HEK293 (cell line): ENCODE measurements at regions not wholly inside any gene's neighbourhood (a gene's known extent, or its start where the extent isn't known, plus 50 kb on each side); places are given as distances from the start of the nearest gene placed in this dataset.
"Not testable (repeated sequence)": the region's sequence is repeated elsewhere in the genome, so short reads cannot be mapped to it uniquely, and the experiment has no call there.

Source experiments
- CTCF ChIA-PET: fragments of 350-600 bp; formaldehyde crosslinking; extraction: SDS; loops from one replicate; lab custom pipeline; 2021; ENCODE audit warnings: antibody characterized with exemption; lab: Yijun Ruan, JAX
- POLR2A ChIA-PET: fragments of 300-600 bp; formaldehyde crosslinking; extraction: SDS; loops from one replicate; lab custom pipeline; 2020; ENCODE audit warnings: antibody characterized with exemption, inconsistent platforms; lab: Yijun Ruan, JAX
- H3K27ac ChIP-seq: fragments of 200-500 bp; sonication (Bioruptor generic); 2 replicates; pipeline ENCODE4 v1.5.1; 2014; ENCODE audit warnings: low read depth, low read length, control low read depth, inconsistent platforms; ENCODE audit errors: extremely low read depth
- H3K36me3 ChIP-seq, 2 experiments: fragments of 200-500 bp in 1 of 2; sonication (Bioruptor generic) in 1 of 2; 1 replicate in 1 of 2; 2 replicates in 1 of 2; pipeline ENCODE4 v1.5.1; 2014 to 2017; ENCODE audit warnings: inconsistent platforms in 2 of 2, low read length in 2 of 2; ENCODE audit not compliant: control insufficient read depth in 2 of 2, insufficient read depth in 1 of 2
- H3K4me1 ChIP-seq: fragments of 200-500 bp; sonication (Bioruptor generic); 2 replicates; pipeline ENCODE4 v1.5.1; 2014; ENCODE audit warnings: mild to moderate bottlenecking, low read length, inconsistent platforms; ENCODE audit not compliant: control insufficient read depth, insufficient read depth
- H3K4me3 ChIP-seq: 2 replicates; pipeline ENCODE4 v1.5.1; 2011; ENCODE audit warnings: low read depth, mild to moderate bottlenecking, control low read depth, low read length, moderate library complexity
- H3K9me3 ChIP-seq: fragments of 200-500 bp; sonication (Bioruptor generic); 2 replicates; pipeline ENCODE4 v1.5.1; 2014; ENCODE audit warnings: low read depth, low read length, inconsistent platforms; ENCODE audit not compliant: control insufficient read depth, insufficient read depth
- EGR2 ChIP-seq: fragments of 450-650 bp; formaldehyde crosslinking; IDR thresholded peaks from 2 replicates; pipeline ENCODE4 v1.5.1; 2016; ENCODE audit warnings: low read depth, missing biosample characterization, missing genetic modification characterization
- GLIS1 ChIP-seq: fragments of 450-650 bp; formaldehyde crosslinking; IDR thresholded peaks from 2 replicates; pipeline ENCODE4 v1.5.1; 2016; ENCODE audit warnings: missing biosample characterization, missing genetic modification characterization
- KLF10 ChIP-seq: fragments of 450-650 bp; IDR thresholded peaks from 2 replicates; pipeline ENCODE4 v1.5.1; 2018; ENCODE audit warnings: missing biosample characterization, mild to moderate bottlenecking, missing genetic modification characterization
- SP2 ChIP-seq: fragments of 450-650 bp; formaldehyde crosslinking; IDR thresholded peaks from 2 replicates; pipeline ENCODE4 v1.5.1; 2016; ENCODE audit warnings: missing biosample characterization, missing genetic modification characterization
- ZBTB17 ChIP-seq: fragments of 450-650 bp; formaldehyde crosslinking; IDR thresholded peaks from 2 replicates; pipeline ENCODE4 v1.5.1; 2016; ENCODE audit warnings: missing biosample characterization, missing genetic modification characterization
- ZNF132 ChIP-seq: fragments of 450-650 bp; formaldehyde crosslinking; IDR thresholded peaks from 2 replicates; pipeline ENCODE4 v1.5.1; 2017; ENCODE audit warnings: missing biosample characterization, missing genetic modification characterization, borderline replicate concordance
- ZNF133 ChIP-seq: fragments of 450-650 bp; formaldehyde crosslinking; IDR thresholded peaks from 2 replicates; pipeline ENCODE4 v1.5.1; 2016; ENCODE audit warnings: missing biosample characterization, missing genetic modification characterization
- ZNF148 ChIP-seq: fragments of 450-650 bp; formaldehyde crosslinking; IDR thresholded peaks from 2 replicates; pipeline ENCODE4 v1.5.0; 2017; ENCODE audit warnings: missing biosample characterization, missing genetic modification characterization, borderline replicate concordance
- ZNF23 ChIP-seq: fragments of 450-650 bp; formaldehyde crosslinking; IDR thresholded peaks from 2 replicates; pipeline ENCODE4 v1.5.1; 2016; ENCODE audit warnings: missing biosample characterization, missing genetic modification characterization, borderline replicate concordance
- ZNF521 ChIP-seq: fragments of 450-650 bp; formaldehyde crosslinking; IDR thresholded peaks from 2 replicates; pipeline ENCODE4 v1.5.1; 2017; ENCODE audit warnings: missing biosample characterization, mild to moderate bottlenecking, missing genetic modification characterization
- ZNF561 ChIP-seq: fragments of 450-650 bp; IDR thresholded peaks from 2 replicates; pipeline ENCODE4 v1.5.1; 2018; ENCODE audit warnings: missing biosample characterization, missing genetic modification characterization, borderline replicate concordance
- ZNF585B ChIP-seq: fragments of 450-650 bp; formaldehyde crosslinking; IDR thresholded peaks from 2 replicates; pipeline ENCODE4 v1.5.1; 2016; ENCODE audit warnings: missing biosample characterization, missing genetic modification characterization
- ZNF600 ChIP-seq: fragments of 450-650 bp; formaldehyde crosslinking; IDR thresholded peaks from 2 replicates; pipeline ENCODE4 v1.5.1; 2016; ENCODE audit warnings: missing biosample characterization, missing genetic modification characterization
- ZNF623 ChIP-seq: fragments of 450-650 bp; formaldehyde crosslinking; IDR thresholded peaks from 2 replicates; pipeline ENCODE4 v1.5.1; 2016; ENCODE audit warnings: missing biosample characterization, missing genetic modification characterization
- ZNF626 ChIP-seq: fragments of 450-650 bp; sonication (Bioruptor Pico); formaldehyde crosslinking; IDR thresholded peaks from 2 replicates; pipeline ENCODE4 v1.5.1; 2018; ENCODE audit warnings: missing biosample characterization, missing genetic modification characterization, inconsistent platforms
- ZNF837 ChIP-seq: fragments of 450-650 bp; formaldehyde crosslinking; IDR thresholded peaks from 2 replicates; pipeline ENCODE4 v1.5.1; 2016; ENCODE audit warnings: missing biosample characterization, missing genetic modification characterization
- TF ChIP-seq, protein P1 (sequence below): fragments of 450-650 bp; formaldehyde crosslinking; IDR thresholded peaks from 2 replicates; pipeline ENCODE4 v1.5.1; 2016; ENCODE audit warnings: missing biosample characterization, missing genetic modification characterization
- TF ChIP-seq, protein P2 (sequence below): fragments of 450-650 bp; formaldehyde crosslinking; IDR thresholded peaks from 2 replicates; pipeline ENCODE4 v1.5.1; 2016; ENCODE audit warnings: missing biosample characterization, missing genetic modification characterization, low read depth
- TF ChIP-seq, protein P3 (sequence below): fragments of 450-650 bp; formaldehyde crosslinking; IDR thresholded peaks from 2 replicates; pipeline ENCODE4 v1.5.1; 2016; ENCODE audit warnings: missing biosample characterization, missing genetic modification characterization, low read depth
- TF ChIP-seq, protein P4 (sequence below): fragments of 450-650 bp; formaldehyde crosslinking; IDR thresholded peaks from 2 replicates; pipeline ENCODE4 v1.5.1; 2016; ENCODE audit warnings: missing biosample characterization, missing genetic modification characterization

GRCh38 chr19:23541991-23542390 lies 145.0 kb downstream of the ZNF675 start:
- ChIA-PET CTCF (no interaction called here), POLR2A (no interaction called here)
- Histone ChIP-seq H3K36me3 (no peaks in the 10 kb centered on the region), H3K27ac (no peak overlapping the region)
- TF ChIP-seq ZNF623 (tag by site-specific recombination) (no peak), ZNF837 (no peak), ZNF133 (tag by site-specific recombination) (no peak), GLIS1 (tag by site-specific recombination) (no peak), ZNF132 (tag by site-specific recombination) (no peak), ZNF148 (tag by site-specific recombination) (no peak), ZNF23 (no peak), ZNF585B (tag by site-specific recombination) (no peak), ZNF561 (no peak), ZNF600 (no peak), ZNF521 (tag by site-specific recombination) (no peak)
- TF ChIP-seq, protein P1, sequence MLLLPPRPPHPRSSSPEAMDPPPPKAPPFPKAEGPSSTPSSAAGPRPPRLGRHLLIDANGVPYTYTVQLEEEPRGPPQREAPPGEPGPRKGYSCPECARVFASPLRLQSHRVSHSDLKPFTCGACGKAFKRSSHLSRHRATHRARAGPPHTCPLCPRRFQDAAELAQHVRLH (tag by site-specific recombination), result no peak
- TF ChIP-seq, protein P2, sequence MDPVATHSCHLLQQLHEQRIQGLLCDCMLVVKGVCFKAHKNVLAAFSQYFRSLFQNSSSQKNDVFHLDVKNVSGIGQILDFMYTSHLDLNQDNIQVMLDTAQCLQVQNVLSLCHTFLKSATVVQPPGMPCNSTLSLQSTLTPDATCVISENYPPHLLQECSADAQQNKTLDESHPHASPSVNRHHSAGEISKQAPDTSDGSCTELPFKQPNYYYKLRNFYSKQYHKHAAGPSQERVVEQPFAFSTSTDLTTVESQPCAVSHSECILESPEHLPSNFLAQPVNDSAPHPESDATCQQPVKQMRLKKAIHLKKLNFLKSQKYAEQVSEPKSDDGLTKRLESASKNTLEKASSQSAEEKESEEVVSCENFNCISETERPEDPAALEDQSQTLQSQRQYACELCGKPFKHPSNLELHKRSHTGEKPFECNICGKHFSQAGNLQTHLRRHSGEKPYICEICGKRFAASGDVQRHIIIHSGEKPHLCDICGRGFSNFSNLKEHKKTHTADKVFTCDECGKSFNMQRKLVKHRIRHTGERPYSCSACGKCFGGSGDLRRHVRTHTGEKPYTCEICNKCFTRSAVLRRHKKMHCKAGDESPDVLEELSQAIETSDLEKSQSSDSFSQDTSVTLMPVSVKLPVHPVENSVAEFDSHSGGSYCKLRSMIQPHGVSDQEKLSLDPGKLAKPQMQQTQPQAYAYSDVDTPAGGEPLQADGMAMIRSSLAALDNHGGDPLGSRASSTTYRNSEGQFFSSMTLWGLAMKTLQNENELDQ (tag by site-specific recombination), result no peak
- TF ChIP-seq, protein P3, sequence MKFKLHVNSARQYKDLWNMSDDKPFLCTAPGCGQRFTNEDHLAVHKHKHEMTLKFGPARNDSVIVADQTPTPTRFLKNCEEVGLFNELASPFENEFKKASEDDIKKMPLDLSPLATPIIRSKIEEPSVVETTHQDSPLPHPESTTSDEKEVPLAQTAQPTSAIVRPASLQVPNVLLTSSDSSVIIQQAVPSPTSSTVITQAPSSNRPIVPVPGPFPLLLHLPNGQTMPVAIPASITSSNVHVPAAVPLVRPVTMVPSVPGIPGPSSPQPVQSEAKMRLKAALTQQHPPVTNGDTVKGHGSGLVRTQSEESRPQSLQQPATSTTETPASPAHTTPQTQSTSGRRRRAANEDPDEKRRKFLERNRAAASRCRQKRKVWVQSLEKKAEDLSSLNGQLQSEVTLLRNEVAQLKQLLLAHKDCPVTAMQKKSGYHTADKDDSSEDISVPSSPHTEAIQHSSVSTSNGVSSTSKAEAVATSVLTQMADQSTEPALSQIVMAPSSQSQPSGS (tag by site-specific recombination), result no peak
- TF ChIP-seq, protein P4, sequence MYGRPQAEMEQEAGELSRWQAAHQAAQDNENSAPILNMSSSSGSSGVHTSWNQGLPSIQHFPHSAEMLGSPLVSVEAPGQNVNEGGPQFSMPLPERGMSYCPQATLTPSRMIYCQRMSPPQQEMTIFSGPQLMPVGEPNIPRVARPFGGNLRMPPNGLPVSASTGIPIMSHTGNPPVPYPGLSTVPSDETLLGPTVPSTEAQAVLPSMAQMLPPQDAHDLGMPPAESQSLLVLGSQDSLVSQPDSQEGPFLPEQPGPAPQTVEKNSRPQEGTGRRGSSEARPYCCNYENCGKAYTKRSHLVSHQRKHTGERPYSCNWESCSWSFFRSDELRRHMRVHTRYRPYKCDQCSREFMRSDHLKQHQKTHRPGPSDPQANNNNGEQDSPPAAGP, result no peak
- TF ChIP-seq, all 188 proteins: peak for 0
- Histone ChIP-seq H3K4me1 (no peaks in the 10 kb centered on the region), H3K4me3 (no peak overlapping the region), H3K9me3 (no peaks in the 10 kb centered on the region)

DNA sequence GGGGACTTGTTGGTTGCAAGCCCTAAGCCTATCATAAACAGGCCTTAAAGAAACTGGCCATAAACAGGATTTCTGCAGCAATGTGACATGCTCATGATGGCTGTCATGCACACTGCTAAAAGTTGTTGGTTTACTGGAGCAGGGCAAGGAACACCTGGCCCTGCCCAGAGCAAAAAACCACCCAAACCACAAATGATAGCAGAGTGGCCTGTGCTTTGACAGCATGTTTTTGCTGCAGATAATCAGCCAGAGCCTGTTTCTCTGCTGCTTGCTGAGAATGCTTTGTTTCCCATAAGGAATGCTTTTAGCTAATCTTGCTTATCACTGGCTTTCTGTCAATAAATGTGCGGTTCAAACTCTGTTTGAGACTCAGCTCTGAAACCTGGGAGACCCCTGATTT lies 144.9 kb upstream of the ZNF91 start:
- H3K4me3 ChIP-seq, H3K9me3 ChIP-seq, H3K4me1 ChIP-seq, H3K27ac ChIP-seq, CTCF ChIA-PET, POLR2A ChIA-PET, H3K36me3 ChIP-seq: not testable (repeated sequence)

DNA sequence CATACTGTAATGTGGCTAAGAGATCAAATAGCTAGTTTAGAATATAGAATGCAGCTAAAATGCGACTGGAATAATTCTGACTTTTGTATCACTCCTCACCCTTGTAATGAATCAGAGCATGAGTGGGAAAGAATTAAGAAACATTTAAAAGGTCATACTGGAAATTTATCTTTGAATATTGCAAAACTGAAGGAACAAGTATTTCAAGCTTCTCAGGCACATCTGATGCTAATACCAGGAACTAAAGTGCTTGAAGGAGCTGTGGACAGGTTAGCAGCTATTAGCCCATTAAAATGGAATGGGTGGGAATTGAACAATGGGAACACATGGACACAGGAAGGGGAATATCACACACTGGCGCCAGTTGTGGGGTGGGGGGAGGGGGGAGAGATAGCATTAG lies 144.2 kb upstream of the ZNF91 start:
- H3K36me3 ChIP-seq, result no peaks in the 10 kb centered on the region
- H3K4me1 ChIP-seq, result no peaks in the 10 kb centered on the region
- H3K9me3 ChIP-seq, result no peaks in the 10 kb centered on the region
- H3K27ac ChIP-seq, result no peak overlapping the region
- CTCF ChIA-PET, result no interaction called here
- POLR2A ChIA-PET, result no interaction called here
- no peak overlapping the region for H3K4me3 ChIP-seq
- TF ChIP-seq SP2 (tag by site-specific recombination), result no peak
- TF ChIP-seq ZBTB17 (tag by site-specific recombination), result no peak
- no peak for TF ChIP-seq EGR2 (tag by site-specific recombination)
- no peak for TF ChIP-seq ZNF626
- no peak for TF ChIP-seq KLF10 (tag by site-specific recombination)

GRCh38 chr19:23537136-23537535 lies 141.9 kb upstream of the ZNF91 start:
- H3K36me3 ChIP-seq, CTCF ChIA-PET, H3K4me1 ChIP-seq, H3K9me3 ChIP-seq, H3K4me3 ChIP-seq, H3K27ac ChIP-seq: not testable (repeated sequence)
- POLR2A ChIA-PET, result interaction anchor here (0.7 kb wide), 1 partner anchor 104 kb away, joined by 3 read pairs; no protein-coding TSS in a partner anchor

- H3K4me3 ChIP-seq, H3K4me1 ChIP-seq, H3K36me3 ChIP-seq, H3K27ac ChIP-seq, H3K9me3 ChIP-seq, POLR2A ChIA-PET, CTCF ChIA-PET: not testable (repeated sequence)
These were observed 141.1 kb upstream of the ZNF91 start for GRCh38 chr19:23536341-23536740.
